Spleen (tissue), 7 donors: ENCODE measurements at regions not wholly inside any gene's neighbourhood (a gene's known extent, or its start where the extent isn't known, plus 50 kb on each side); places are given as distances from the start of the nearest gene placed in this dataset.

Experiments
- CTCF ChIP-seq, 11 experiments: fragments of 200-600 bp in 7 of 11; fragments of 450-650 bp in 4 of 11; sonication (generic) in 4 of 11; IDR thresholded peaks in 8 of 11; conservative IDR thresholded peaks in 3 of 11; 1 replicate in 7 of 11; 2 replicates in 4 of 11; pipeline versions ENCODE4 v1.4.0 to v1.8.0; 2016 to 2021; ENCODE audit warnings: antibody characterized with exemption in 11 of 11, inconsistent platforms in 4 of 11, mild to moderate bottlenecking in 1 of 11
- POLR2A ChIP-seq, 3 donors: fragments of 450-650 bp; IDR thresholded peaks; one replicate each; pipeline ENCODE4 v1.5.1; 2017; ENCODE audit warnings: antibody characterized with exemption in 3 of 3, mild to moderate bottlenecking in 1 of 3
- POLR2AphosphoS5 ChIP-seq, 3 donors: sonication (generic); formaldehyde crosslinking; IDR thresholded peaks; one replicate each; pipeline ENCODE4 v1.5.1; 2017; ENCODE audit warnings: antibody characterized with exemption in 3 of 3
- donor health status: DM: no; HTN: no; CAD: no; lungs with moderate emphysema.
- donor health status: DM: no; HTN: no; CAD: no.
- donor health status: DM: no; HTN: no; CAD: no.

DNA sequence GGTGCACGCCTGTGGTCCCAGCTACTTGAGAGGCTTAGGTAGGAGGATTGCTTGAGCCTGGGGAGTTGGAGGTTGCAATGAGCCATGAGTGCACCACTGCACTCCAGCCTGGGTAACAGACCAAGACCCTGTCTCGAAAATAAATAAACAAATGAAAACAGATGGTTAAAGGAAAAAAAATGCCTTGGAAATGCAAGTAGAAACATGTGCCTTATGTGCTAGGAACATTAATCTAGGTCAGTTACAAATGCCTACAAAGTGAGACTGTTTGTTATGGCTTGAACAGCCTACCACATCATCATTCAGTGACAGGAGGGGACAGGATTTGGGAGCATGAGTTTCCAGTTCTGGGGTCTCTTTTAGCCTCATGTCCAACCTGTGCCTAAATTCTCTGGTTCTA is 52.4 kb upstream of the BCAT1 start:
- TF ChIP-seq POLR2A (IDR thresholded peaks at IDR 0.05) = no peak
- no peak for TF ChIP-seq CTCF (IDR thresholded peaks at IDR 0.05 in 8 of 11, conservative IDR thresholded peaks at IDR 0.05 in 3 of 11)
- TF ChIP-seq POLR2AphosphoS5 (IDR thresholded peaks at IDR 0.05) = no peak
